ENCODE measurements at regions not wholly inside any gene's neighbourhood (a gene's known extent, or its start where the extent isn't known, plus 50 kb on each side); places are given as distances from the start of the nearest gene placed in this dataset.

- WGBS (ENCODE audit: insufficient coverage, insufficient read length), result no CpG with 5 or more reads among the region's 5 CpGs
- Histone ChIP-seq H3K36me3 (ENCODE audit: control insufficient read depth, insufficient read depth, low read length) (no peaks in the 10 kb centered on the region), H3K27ac (ENCODE audit: low read length) (no peak overlapping the region), H3K4me1 (ENCODE audit: control insufficient read depth, insufficient read depth, low read length) (no peaks in the 10 kb centered on the region), H3K4me3 (ENCODE audit: low read length) (no peak overlapping the region), H3K9me3 (ENCODE audit: control insufficient read depth, insufficient read depth, low read length) (no peaks in the 10 kb centered on the region), H3K27me3 (ENCODE audit: control insufficient read depth, insufficient read depth, low read length) (no peaks in the 10 kb centered on the region)
- DNase-seq (ENCODE audit: low read depth, low spot score), result no peak
Measured at GRCh38 chr14:94682736-94683135, 70.5 kb downstream of the SERPINA3 start.

GRCh38 chr14:94682061-94682516 is 69.9 kb downstream of the SERPINA3 start:
- Histone ChIP-seq H3K4me1 (ENCODE audit: control insufficient read depth, insufficient read depth, low read length) (no peaks in the 10 kb centered on the region), H3K27ac (ENCODE audit: low read length) (no peak overlapping the region), H3K36me3 (ENCODE audit: control insufficient read depth, insufficient read depth, low read length) (no peaks in the 10 kb centered on the region), H3K4me3 (ENCODE audit: low read length) (no peak overlapping the region), H3K9me3 (ENCODE audit: control insufficient read depth, insufficient read depth, low read length) (no peaks in the 10 kb centered on the region), H3K27me3 (ENCODE audit: control insufficient read depth, insufficient read depth, low read length) (no peaks in the 10 kb centered on the region)
- WGBS (ENCODE audit: insufficient coverage, insufficient read length), result no CpG with 5 or more reads among the region's 14 CpGs
- DNase-seq (ENCODE audit: low read depth, low spot score), result no peak

GRCh38 chr14:94681300-94682060 is 69.3 kb downstream of the SERPINA3 start:
- no peaks in the 10 kb centered on the region for H3K27me3 ChIP-seq (ENCODE audit: control insufficient read depth, insufficient read depth, low read length)
- peak; percentile 43 for DNase-seq (ENCODE audit: low read depth, low spot score)
- no peaks in the 10 kb centered on the region for H3K9me3 ChIP-seq (ENCODE audit: control insufficient read depth, insufficient read depth, low read length)
- no CpG with 5 or more reads among the region's 15 CpGs for WGBS (ENCODE audit: insufficient coverage, insufficient read length)
- no peak overlapping the region for H3K27ac ChIP-seq (ENCODE audit: low read length)
- H3K4me3 ChIP-seq (ENCODE audit: low read length), result no peak overlapping the region
- H3K4me1 ChIP-seq (ENCODE audit: control insufficient read depth, insufficient read depth, low read length), result no peaks in the 10 kb centered on the region
- H3K36me3 ChIP-seq (ENCODE audit: control insufficient read depth, insufficient read depth, low read length), result no peaks in the 10 kb centered on the region

GRCh38 chr14:94680862-94681288 is 68.7 kb downstream of the SERPINA3 start:
- no peak for DNase-seq (ENCODE audit: low read depth, low spot score)
- WGBS (ENCODE audit: insufficient coverage, insufficient read length), result no CpG with 5 or more reads among the region's 6 CpGs
- no peak overlapping the region for H3K27ac ChIP-seq (ENCODE audit: low read length)
- H3K9me3 ChIP-seq (ENCODE audit: control insufficient read depth, insufficient read depth, low read length), result no peaks in the 10 kb centered on the region
- no peaks in the 10 kb centered on the region for H3K4me1 ChIP-seq (ENCODE audit: control insufficient read depth, insufficient read depth, low read length)
- no peaks in the 10 kb centered on the region for H3K36me3 ChIP-seq (ENCODE audit: control insufficient read depth, insufficient read depth, low read length)
- no peaks in the 10 kb centered on the region for H3K27me3 ChIP-seq (ENCODE audit: control insufficient read depth, insufficient read depth, low read length)
- H3K4me3 ChIP-seq (ENCODE audit: low read length), result no peak overlapping the region

- no peaks in the 10 kb centered on the region for H3K27me3 ChIP-seq (ENCODE audit: control insufficient read depth, insufficient read depth, low read length)
- no peaks in the 10 kb centered on the region for H3K36me3 ChIP-seq (ENCODE audit: control insufficient read depth, insufficient read depth, low read length)
- no peak overlapping the region for H3K27ac ChIP-seq (ENCODE audit: low read length)
- DNase-seq (ENCODE audit: low read depth, low spot score), result no peak
- H3K4me3 ChIP-seq (ENCODE audit: low read length), result no peak overlapping the region
- no peaks in the 10 kb centered on the region for H3K4me1 ChIP-seq (ENCODE audit: control insufficient read depth, insufficient read depth, low read length)
- H3K9me3 ChIP-seq (ENCODE audit: control insufficient read depth, insufficient read depth, low read length), result no peaks in the 10 kb centered on the region
- WGBS (ENCODE audit: insufficient coverage, insufficient read length), result no CpG with 5 or more reads among the region's 19 CpGs
Measured at GRCh38 chr14:94679937-94680861, 68.0 kb downstream of the SERPINA3 start.

GRCh38 chr14:94679106-94679810 is 67.1 kb downstream of the SERPINA3 start:
- Histone ChIP-seq H3K27ac (ENCODE audit: low read length) (no peak overlapping the region), H3K36me3 (ENCODE audit: control insufficient read depth, insufficient read depth, low read length) (no peaks in the 10 kb centered on the region), H3K4me1 (ENCODE audit: control insufficient read depth, insufficient read depth, low read length) (no peaks in the 10 kb centered on the region), H3K9me3 (ENCODE audit: control insufficient read depth, insufficient read depth, low read length) (no peaks in the 10 kb centered on the region), H3K4me3 (ENCODE audit: low read length) (no peak overlapping the region), H3K27me3 (ENCODE audit: control insufficient read depth, insufficient read depth, low read length) (no peaks in the 10 kb centered on the region)
- no peak for DNase-seq (ENCODE audit: low read depth, low spot score)
- WGBS (ENCODE audit: insufficient coverage, insufficient read length), result no CpG with 5 or more reads among the region's 9 CpGs

- Histone ChIP-seq H3K9me3 (ENCODE audit: control insufficient read depth, insufficient read depth, low read length) (no peaks in the 10 kb centered on the region), H3K27me3 (ENCODE audit: control insufficient read depth, insufficient read depth, low read length) (no peaks in the 10 kb centered on the region), H3K27ac (ENCODE audit: low read length) (no peak overlapping the region), H3K4me1 (ENCODE audit: control insufficient read depth, insufficient read depth, low read length) (no peaks in the 10 kb centered on the region), H3K36me3 (ENCODE audit: control insufficient read depth, insufficient read depth, low read length) (no peaks in the 10 kb centered on the region), H3K4me3 (ENCODE audit: low read length) (no peak overlapping the region)
- no CpG with 5 or more reads among the region's 6 CpGs for WGBS (ENCODE audit: insufficient coverage, insufficient read length)
- no peak for DNase-seq (ENCODE audit: low read depth, low spot score)
Measured at GRCh38 chr14:94677747-94678146, 65.6 kb downstream of the SERPINA3 start.

- H3K9me3 ChIP-seq (ENCODE audit: control insufficient read depth, insufficient read depth, low read length), result no peaks in the 10 kb centered on the region
- no CpG with 5 or more reads among the region's 4 CpGs for WGBS (ENCODE audit: insufficient coverage, insufficient read length)
- no peak overlapping the region for H3K27ac ChIP-seq (ENCODE audit: low read length)
- H3K4me3 ChIP-seq (ENCODE audit: low read length), result no peak overlapping the region
- no peaks in the 10 kb centered on the region for H3K36me3 ChIP-seq (ENCODE audit: control insufficient read depth, insufficient read depth, low read length)
- no peak for DNase-seq (ENCODE audit: low read depth, low spot score)
- H3K4me1 ChIP-seq (ENCODE audit: control insufficient read depth, insufficient read depth, low read length), result no peaks in the 10 kb centered on the region
- no peaks in the 10 kb centered on the region for H3K27me3 ChIP-seq (ENCODE audit: control insufficient read depth, insufficient read depth, low read length)
Measured at GRCh38 chr14:94677213-94677612, 65.0 kb downstream of the SERPINA3 start.

GRCh38 chr14:94676495-94677185 is 64.4 kb downstream of the SERPINA3 start:
- no peaks in the 10 kb centered on the region for H3K9me3 ChIP-seq (ENCODE audit: control insufficient read depth, insufficient read depth, low read length)
- no peaks in the 10 kb centered on the region for H3K27me3 ChIP-seq (ENCODE audit: control insufficient read depth, insufficient read depth, low read length)
- DNase-seq (ENCODE audit: low read depth, low spot score), result no peak
- H3K4me1 ChIP-seq (ENCODE audit: control insufficient read depth, insufficient read depth, low read length), result no peaks in the 10 kb centered on the region
- no CpG with 5 or more reads among the region's 4 CpGs for WGBS (ENCODE audit: insufficient coverage, insufficient read length)
- no peak overlapping the region for H3K27ac ChIP-seq (ENCODE audit: low read length)
- H3K36me3 ChIP-seq (ENCODE audit: control insufficient read depth, insufficient read depth, low read length), result no peaks in the 10 kb centered on the region
- H3K4me3 ChIP-seq (ENCODE audit: low read length), result no peak overlapping the region

GRCh38 chr14:94675036-94675435 is 62.8 kb downstream of the SERPINA3 start:
- H3K4me1 ChIP-seq (ENCODE audit: control insufficient read depth, insufficient read depth, low read length), result no peaks in the 10 kb centered on the region
- no peak overlapping the region for H3K4me3 ChIP-seq (ENCODE audit: low read length)
- H3K36me3 ChIP-seq (ENCODE audit: control insufficient read depth, insufficient read depth, low read length), result no peaks in the 10 kb centered on the region
- H3K27ac ChIP-seq (ENCODE audit: low read length), result no peak overlapping the region
- no peaks in the 10 kb centered on the region for H3K9me3 ChIP-seq (ENCODE audit: control insufficient read depth, insufficient read depth, low read length)
- no peak for DNase-seq (ENCODE audit: low read depth, low spot score)
- no peaks in the 10 kb centered on the region for H3K27me3 ChIP-seq (ENCODE audit: control insufficient read depth, insufficient read depth, low read length)
- no CpG with 5 or more reads among the region's 8 CpGs for WGBS (ENCODE audit: insufficient coverage, insufficient read length)

All from iPS DF 6.9 (cell line).